HepG2 (cell line): ENCODE measurements at regions not wholly inside any gene's neighbourhood (a gene's known extent, or its start where the extent isn't known, plus 50 kb on each side); places are given as distances from the start of the nearest gene placed in this dataset.

Source experiments
- POLR2AphosphoS5 ChIP-seq: IDR thresholded peaks from 2 replicates; pipeline ENCODE4 v1.6.1; 2012; ENCODE audit warnings: low read depth, low read length
- ZC3H13 ChIP-seq: sonication (generic); formaldehyde crosslinking; IDR thresholded peaks from 2 replicates; pipeline ENCODE4 v1.8.1; 2023; ENCODE audit warnings: mild to moderate bottlenecking, missing genetic modification reagents, moderate library complexity

DNA sequence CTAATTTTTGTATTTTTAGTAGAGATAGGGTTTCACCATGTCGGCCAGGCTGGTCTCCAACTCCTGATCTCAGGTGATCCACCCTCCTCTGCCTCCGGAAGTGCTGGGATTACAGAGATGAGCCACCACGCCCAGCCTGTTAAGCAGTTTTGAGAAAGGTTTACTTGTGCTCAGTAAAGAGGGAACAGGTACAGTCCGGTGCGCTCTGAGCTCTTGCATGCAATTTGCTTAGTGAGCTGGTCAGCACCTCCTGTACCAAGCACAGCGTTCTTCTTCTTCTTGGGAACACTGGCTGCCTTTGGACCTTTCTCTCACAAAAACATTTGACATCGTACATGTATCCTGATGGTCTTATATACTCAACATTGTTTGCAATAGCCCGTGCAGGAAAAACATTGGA, 118.3 kb downstream of the AKR1D1 start:
- TF ChIP-seq POLR2AphosphoS5 = no peak
- TF ChIP-seq ZC3H13 = no peak
